K562 (cell line): ENCODE measurements at regions not wholly inside any gene's neighbourhood (a gene's known extent, or its start where the extent isn't known, plus 50 kb on each side); places are given as distances from the start of the nearest gene placed in this dataset.

ENCODE experiments used
- ATAC-seq: fragments of 200-7000 bp; cut with Tn5 transposase; 3 replicates; pipeline ENCODE4 v1.9.1; 2020; ENCODE audit warnings: moderate library complexity
- BruUV-seq: library from RNA; stranded (reverse); fragments of 400-500 nt; replicated peaks from 2 replicates; lab custom pipeline; 2021; lab: Mats Ljungman, UMichigan
- CTCF ChIA-PET: fragments of 300-600 bp; formaldehyde crosslinking; extraction: SDS; loops from one replicate; lab custom pipeline; 2021; ENCODE audit warnings: low intra/inter-chr PET ratio; lab: Yijun Ruan, JAX
- POLR2A ChIA-PET: fragments of 300-600, 350-650 bp; sonication (Branson Sonifier 250); formaldehyde crosslinking; extraction: SDS; loops from one replicate; lab custom pipeline; 2021; ENCODE audit warnings: antibody characterized with exemption, inconsistent platforms; lab: Yijun Ruan, JAX
- DNase-seq, 4 experiments: peaks; one replicate each; pipeline versions ENCODE4 v3.0.0 to v3.0.0-alpha.2; 2011 to 2018; ENCODE audit warnings: low spot score in 3 of 4, mixed read lengths in 3 of 4; ENCODE audit errors: extremely low read depth in 1 of 4
- FAIRE-seq: peaks from 2 replicates; lab custom pipeline; 2011; peaks lifted over from hg19 to GRCh38; lab: Jason Lieb, UNC
- H2AFZ ChIP-seq: 2 replicates; pipeline ENCODE4 v1.6.0; 2011; ENCODE audit warnings: low read depth, low read length, control low read depth, inconsistent platforms
- H3K27ac ChIP-seq: fragments of 200-600 bp; 3 replicates; pipeline ENCODE4 v1.8.0; 2011; ENCODE audit warnings: low read depth, mild to moderate bottlenecking, control low read depth, inconsistent platforms, low read length, moderate library complexity, mixed read lengths; ENCODE audit errors: extremely low read depth
- H3K27me3 ChIP-seq, 2 experiments: fragments of 300-600 bp in 1 of 2; 2 replicates in 1 of 2; 3 replicates in 1 of 2; pipeline versions ENCODE4 v1.6.0 to v1.8.0; 2011; ENCODE audit warnings: inconsistent platforms in 2 of 2, low read length in 2 of 2, mild to moderate bottlenecking in 1 of 2, mixed read lengths in 1 of 2, moderate library complexity in 1 of 2; ENCODE audit not compliant: control insufficient read depth in 2 of 2, insufficient read depth in 2 of 2
- H3K36me3 ChIP-seq: fragments of 300-600 bp; 3 replicates; pipeline ENCODE4 v1.8.0; 2011; ENCODE audit warnings: mild to moderate bottlenecking, low read length, inconsistent platforms; ENCODE audit not compliant: control insufficient read depth, insufficient read depth
- H3K4me1 ChIP-seq, 2 experiments: fragments of 200-600 bp in 1 of 2; replicated peaks in 1 of 2; 2 replicates in 1 of 2; 3 replicates in 1 of 2; pipeline versions ENCODE4 v1.5.1 to v1.8.0; 2011; ENCODE audit warnings: inconsistent platforms in 2 of 2, low read length in 2 of 2, mild to moderate bottlenecking in 1 of 2, mixed read lengths in 1 of 2, moderate library complexity in 1 of 2; ENCODE audit not compliant: control insufficient read depth in 2 of 2, insufficient read depth in 2 of 2
- H3K4me2 ChIP-seq: 2 replicates; pipeline ENCODE4 v1.6.1; 2011; ENCODE audit warnings: low read length, control low read depth, inconsistent platforms, mixed read lengths; ENCODE audit not compliant: insufficient read depth
- H3K4me3 ChIP-seq: fragments of 200-600 bp; sonication (generic), shearing (Covaris generic); 2 replicates; pipeline ENCODE4 v1.5.1; 2016; ENCODE audit warnings: control low read depth, inconsistent platforms
- H3K79me2 ChIP-seq: fragments of 200-600 bp; 3 replicates; pipeline ENCODE4 v1.8.0; 2011; ENCODE audit warnings: low read length, inconsistent platforms; ENCODE audit not compliant: control insufficient read depth, insufficient read depth
- H3K9ac ChIP-seq, 2 experiments: 2 replicates each; pipeline versions ENCODE4 v1.6.0 to v1.6.1; 2011; ENCODE audit warnings: low read depth in 2 of 2, low read length in 2 of 2, control low read depth in 1 of 2, inconsistent platforms in 1 of 2, mild to moderate bottlenecking in 1 of 2, mixed read lengths in 1 of 2; ENCODE audit not compliant: insufficient read depth in 1 of 2
- H3K9me1 ChIP-seq: one replicate; pipeline ENCODE4 v1.6.0; 2011; ENCODE audit warnings: inconsistent platforms, mild to moderate bottlenecking, low read length, moderate library complexity; ENCODE audit not compliant: control insufficient read depth, insufficient read depth
- H3K9me3 ChIP-seq: replicated peaks from 2 replicates; pipeline ENCODE4 v1.5.1; 2011; ENCODE audit warnings: low read depth, low read length, inconsistent platforms; ENCODE audit not compliant: control insufficient read depth, insufficient read depth
- H4K20me1 ChIP-seq: replicated peaks from 2 replicates; pipeline ENCODE4 v1.6.1; 2011; ENCODE audit warnings: low read length, inconsistent platforms, mixed read lengths; ENCODE audit not compliant: control insufficient read depth, insufficient read depth
- HCFC1 ChIP-seq: IDR thresholded peaks from 2 replicates; pipeline ENCODE4 v1.6.1; 2012; ENCODE audit warnings: low read depth, low read length, improper control_type of control experiment
- HDGF ChIP-seq: fragments of 450-650 bp; IDR thresholded peaks from 2 replicates; pipeline ENCODE4 v1.6.1; 2016
- HEY1 ChIP-seq: fragments of 250-450 bp; sonication (Bioruptor Pico); IDR thresholded peaks from 2 replicates; pipeline ENCODE4 v1.5.0; 2020; ENCODE audit warnings: mild to moderate bottlenecking, moderate library complexity, borderline replicate concordance
- PYGO2 ChIP-seq: fragments of 450-650 bp; IDR thresholded peaks from 2 replicates; pipeline ENCODE4 v1.6.1; 2016; ENCODE audit warnings: mild to moderate bottlenecking, missing genetic modification characterization, moderate library complexity, missing compliant biosample characterization
- SNIP1 ChIP-seq: fragments of 450-650 bp; IDR thresholded peaks from 2 replicates; pipeline ENCODE4 v1.7.1; 2017; ENCODE audit warnings: low read depth, mild to moderate bottlenecking
- SNRNP70 ChIP-seq: fragments of 200-400 bp; formaldehyde crosslinking; optimal IDR thresholded peaks from 2 replicates; pipeline ENCODE3; 2017; ENCODE audit warnings: low read depth, low read length
- TEAD1 ChIP-seq, 2 experiments: fragments of 450-650 bp in 1 of 2; sonication (generic) in 1 of 2; formaldehyde crosslinking; IDR thresholded peaks; 2 replicates each; pipeline versions ENCODE4 v1.4.0 to v1.8.0; 2020 to 2022; ENCODE audit warnings: mild to moderate bottlenecking in 2 of 2, missing genetic modification reagents in 1 of 2
- UBTF ChIP-seq, 2 experiments: IDR thresholded peaks; 2 replicates each; pipeline ENCODE4 v1.6.1; 2012; ENCODE audit warnings: improper control_type of control experiment in 2 of 2, low read depth in 2 of 2, low read length in 2 of 2, borderline replicate concordance in 1 of 2
- ZC3H11A ChIP-seq: IDR thresholded peaks from 2 replicates; pipeline ENCODE4 v1.6.1; 2012; ENCODE audit warnings: low read depth, low read length, improper control_type of control experiment
- ZNF175 ChIP-seq: fragments of 200-800 bp; sonication (Bioruptor generic); IDR thresholded peaks from 2 replicates; pipeline ENCODE4 v1.6.1; 2016; ENCODE audit warnings: low read depth, mild to moderate bottlenecking, missing genetic modification characterization, missing compliant biosample characterization
- WGBS: fragments of 100-300 bp; shearing (Covaris generic); methylation state at CpG from one replicate; pipeline ENCODE4 v1.1.6; 2016; ENCODE audit warnings: low coverage, mixed read lengths; ENCODE audit not compliant: insufficient coverage; ENCODE audit errors: missing lambda C conversion rate; 5-methylcytosine and 5-hydroxymethylcytosine counted together
- in situ Hi-C: fragments of 300-500 bp; cut with MboI; formaldehyde crosslinking; loops from 4 replicates; pipeline ENCODE4 v1.15.0; 2018; ENCODE audit warnings: inconsistent platforms, mixed read lengths
- intact Hi-C: fragments of 100-400 bp; cut with micrococcal nuclease; formaldehyde crosslinking; loops from 2 replicates; pipeline ENCODE4 v1.14.2; 2022
- TF ChIP-seq, protein P1 (sequence below): fragments of 250-450 bp; sonication (Bioruptor Pico); IDR thresholded peaks from 2 replicates; pipeline ENCODE4 v1.9.0; 2021; ENCODE audit warnings: mild to moderate bottlenecking, inconsistent platforms

DNA sequence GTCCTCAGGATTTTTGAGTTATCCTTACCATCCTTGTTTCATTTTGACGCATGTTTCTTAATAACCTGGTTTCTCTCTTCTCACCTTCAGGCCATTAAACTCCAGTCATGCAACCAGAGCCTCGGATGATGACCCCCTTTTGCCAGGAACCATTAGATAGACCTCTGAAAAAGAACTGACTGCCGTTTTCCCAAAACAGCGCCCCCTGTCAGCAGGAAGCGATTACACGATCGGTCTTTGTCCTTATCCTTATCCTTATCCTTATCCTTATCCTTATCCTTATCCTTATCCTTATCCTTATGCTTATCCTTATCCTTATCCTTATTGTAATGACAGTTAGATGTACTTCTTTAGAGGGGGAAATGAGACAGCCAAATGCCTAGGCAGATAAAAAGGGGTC, 148.4 kb upstream of the ITM2A start:
- 0% methylated on average over 6 of the region's 7 CpGs for WGBS

DNA sequence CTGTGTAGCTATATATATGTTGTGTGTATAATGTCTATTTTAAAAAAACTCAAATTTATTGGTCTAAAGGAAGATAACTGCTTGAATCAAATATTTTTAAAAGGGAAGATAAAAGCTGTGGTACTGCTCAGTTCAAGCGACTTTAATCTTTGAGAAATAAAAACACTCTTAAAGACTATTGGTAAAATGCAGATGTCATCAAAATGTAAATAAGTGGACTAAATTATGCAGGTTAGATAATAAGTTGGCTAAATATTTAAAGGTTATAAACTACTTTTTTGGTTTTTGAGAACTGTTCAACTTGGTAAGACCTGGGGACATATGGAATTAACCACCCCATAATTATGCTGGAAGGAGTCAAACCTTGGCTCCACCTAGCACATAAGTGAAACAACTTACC, 144.7 kb upstream of the ITM2A start:
- intact Hi-C loops = no loop called here
- Histone ChIP-seq H3K27ac (no peak overlapping the region), H3K4me3 (no peak overlapping the region), H4K20me1 (no peaks in the 10 kb centered on the region), H3K9me1 (no peaks in the 10 kb centered on the region), H3K4me2 (no peak overlapping the region), H3K27me3 (no peaks in the 10 kb centered on the region), H2AFZ (no peak overlapping the region), H3K79me2 (no peaks in the 10 kb centered on the region), H3K4me1 (no peaks in the 10 kb centered on the region), H3K36me3 (no peaks in the 10 kb centered on the region), H3K9ac (no peak overlapping the region), H3K9me3 (no peaks in the 10 kb centered on the region)
- BruUV-seq = no TSS peak
- DNase-seq (no peak), ATAC-seq (no peak), FAIRE-seq (no peak)
- ChIA-PET POLR2A (no interaction called here), CTCF (no interaction called here)
- in situ Hi-C loops = no loop called here
- WGBS = 0% methylated on average over 1 of the region's 1 CpG
- TF ChIP-seq PYGO2 (tag) = no peak
- TF ChIP-seq TEAD1 (CRISPR knock-in tag; IDR thresholded peaks at IDR 0.05) = no peak
- TF ChIP-seq HDGF = no peak
- TF ChIP-seq SNIP1 = no peak
- no peak for TF ChIP-seq HCFC1
- no peak for TF ChIP-seq HEY1
- no peak for TF ChIP-seq ZC3H11A
- TF ChIP-seq ZNF175 (CRISPR knock-in tag) = no peak
- no peak for TF ChIP-seq UBTF (IDR thresholded peaks at IDR 0.05; ENCODE audit: borderline replicate concordance in 1 of 2, low read depth in 2 of 2, low read length in 2 of 2)
- no peak for TF ChIP-seq SNRNP70

More for the DNA sequence above, 148.4 kb upstream of the ITM2A start:
- H3K4me1 ChIP-seq = no peaks in the 10 kb centered on the region
- no TSS peak for BruUV-seq
- no peak overlapping the region for H3K4me2 ChIP-seq
- in situ Hi-C loops (no loop called here), intact Hi-C loops (no loop called here)
- no peaks in the 10 kb centered on the region for H3K9me1 ChIP-seq
- ATAC-seq = no peak
- H3K79me2 ChIP-seq = no peaks in the 10 kb centered on the region
- TF ChIP-seq, protein P1, sequence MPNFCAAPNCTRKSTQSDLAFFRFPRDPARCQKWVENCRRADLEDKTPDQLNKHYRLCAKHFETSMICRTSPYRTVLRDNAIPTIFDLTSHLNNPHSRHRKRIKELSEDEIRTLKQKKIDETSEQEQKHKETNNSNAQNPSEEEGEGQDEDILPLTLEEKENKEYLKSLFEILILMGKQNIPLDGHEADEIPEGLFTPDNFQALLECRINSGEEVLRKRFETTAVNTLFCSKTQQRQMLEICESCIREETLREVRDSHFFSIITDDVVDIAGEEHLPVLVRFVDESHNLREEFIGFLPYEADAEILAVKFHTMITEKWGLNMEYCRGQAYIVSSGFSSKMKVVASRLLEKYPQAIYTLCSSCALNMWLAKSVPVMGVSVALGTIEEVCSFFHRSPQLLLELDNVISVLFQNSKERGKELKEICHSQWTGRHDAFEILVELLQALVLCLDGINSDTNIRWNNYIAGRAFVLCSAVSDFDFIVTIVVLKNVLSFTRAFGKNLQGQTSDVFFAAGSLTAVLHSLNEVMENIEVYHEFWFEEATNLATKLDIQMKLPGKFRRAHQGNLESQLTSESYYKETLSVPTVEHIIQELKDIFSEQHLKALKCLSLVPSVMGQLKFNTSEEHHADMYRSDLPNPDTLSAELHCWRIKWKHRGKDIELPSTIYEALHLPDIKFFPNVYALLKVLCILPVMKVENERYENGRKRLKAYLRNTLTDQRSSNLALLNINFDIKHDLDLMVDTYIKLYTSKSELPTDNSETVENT (CRISPR knock-in tag) = no peak
- no peak overlapping the region for H3K9ac ChIP-seq
- H3K9me3 ChIP-seq = no peaks in the 10 kb centered on the region
- no peak for DNase-seq
- no peak overlapping the region for H3K27ac ChIP-seq
- no peak overlapping the region for H3K4me3 ChIP-seq
- H3K36me3 ChIP-seq = no peaks in the 10 kb centered on the region
- POLR2A ChIA-PET = no interaction called here
- CTCF ChIA-PET = no interaction called here
- FAIRE-seq = no peak
- no peaks in the 10 kb centered on the region for H3K27me3 ChIP-seq
- H4K20me1 ChIP-seq = no peaks in the 10 kb centered on the region
- no peak overlapping the region for H2AFZ ChIP-seq
